Smooth muscle cell (in vitro differentiated cells): ENCODE measurements at regions not wholly inside any gene's neighbourhood (a gene's known extent, or its start where the extent isn't known, plus 50 kb on each side); places are given as distances from the start of the nearest gene placed in this dataset.

Source experiments
- DNase-seq: peaks from one replicate; lab custom pipeline; 2025; ENCODE audit not compliant: unreplicated experiment; lab: John Stamatoyannopoulos, UW
- H2AFZ ChIP-seq: fragments of 200-600 bp; sonication (generic); 2 replicates; pipeline ENCODE4 v1.6.0; 2016; ENCODE audit warnings: antibody characterized with exemption, low read depth, mild to moderate bottlenecking
- H3F3A ChIP-seq: fragments of 200-600 bp; sonication (generic); 2 replicates; pipeline ENCODE4 v1.6.0; 2017; ENCODE audit warnings: antibody characterized with exemption, low read depth
- H3K27ac ChIP-seq: fragments of 200-600 bp; sonication (generic); 2 replicates; pipeline ENCODE4 v1.5.1; 2016; ENCODE audit warnings: low read depth, mild to moderate bottlenecking
- H3K27me3 ChIP-seq: fragments of 200-600 bp; sonication (generic); 2 replicates; pipeline ENCODE4 v1.6.1; 2016; ENCODE audit warnings: low read depth, mild to moderate bottlenecking
- H3K36me3 ChIP-seq: fragments of 200-600 bp; sonication (generic); 2 replicates; pipeline ENCODE4 v1.5.1; 2016; ENCODE audit warnings: low read depth
- H3K4me1 ChIP-seq: fragments of 200-600 bp; sonication (generic); 2 replicates; pipeline ENCODE4 v1.5.1; 2016; ENCODE audit warnings: low read depth
- H3K4me2 ChIP-seq: fragments of 200-600 bp; sonication (generic); 2 replicates; pipeline ENCODE4 v1.6.0; 2016; ENCODE audit warnings: mild to moderate bottlenecking
- H3K4me3 ChIP-seq: fragments of 200-600 bp; sonication (generic); 2 replicates; pipeline ENCODE4 v1.5.1; 2016; ENCODE audit warnings: mild to moderate bottlenecking
- H3K79me2 ChIP-seq: fragments of 200-600 bp; sonication (generic); 2 replicates; pipeline ENCODE4 v1.6.0; 2016; ENCODE audit warnings: low read depth, mild to moderate bottlenecking
- H3K9ac ChIP-seq: fragments of 200-600 bp; sonication (generic); 2 replicates; pipeline ENCODE4 v1.6.0; 2016; ENCODE audit warnings: low read depth
- H3K9me3 ChIP-seq: fragments of 200-600 bp; sonication (generic); replicated peaks from 2 replicates; pipeline ENCODE4 v1.5.1; 2016; ENCODE audit warnings: low read depth
- H4K20me1 ChIP-seq: fragments of 200-600 bp; sonication (generic); 2 replicates; pipeline ENCODE4 v1.6.0; 2016; ENCODE audit warnings: low read depth
- WGBS: methylation state at CpG from one replicate; pipeline ENCODE4 v1.1.7; 2016; ENCODE audit warnings: low lambda C conversion rate; 5-methylcytosine and 5-hydroxymethylcytosine counted together
- TF ChIP-seq, protein P1 (sequence below): fragments of 200-600 bp; sonication (generic); IDR thresholded peaks from 2 replicates; pipeline ENCODE4 v1.5.1; 2017; ENCODE audit warnings: borderline replicate concordance, mild to moderate bottlenecking, antibody characterized with exemption; ENCODE audit not compliant: insufficient read depth, poor library complexity, severe bottlenecking

DNA sequence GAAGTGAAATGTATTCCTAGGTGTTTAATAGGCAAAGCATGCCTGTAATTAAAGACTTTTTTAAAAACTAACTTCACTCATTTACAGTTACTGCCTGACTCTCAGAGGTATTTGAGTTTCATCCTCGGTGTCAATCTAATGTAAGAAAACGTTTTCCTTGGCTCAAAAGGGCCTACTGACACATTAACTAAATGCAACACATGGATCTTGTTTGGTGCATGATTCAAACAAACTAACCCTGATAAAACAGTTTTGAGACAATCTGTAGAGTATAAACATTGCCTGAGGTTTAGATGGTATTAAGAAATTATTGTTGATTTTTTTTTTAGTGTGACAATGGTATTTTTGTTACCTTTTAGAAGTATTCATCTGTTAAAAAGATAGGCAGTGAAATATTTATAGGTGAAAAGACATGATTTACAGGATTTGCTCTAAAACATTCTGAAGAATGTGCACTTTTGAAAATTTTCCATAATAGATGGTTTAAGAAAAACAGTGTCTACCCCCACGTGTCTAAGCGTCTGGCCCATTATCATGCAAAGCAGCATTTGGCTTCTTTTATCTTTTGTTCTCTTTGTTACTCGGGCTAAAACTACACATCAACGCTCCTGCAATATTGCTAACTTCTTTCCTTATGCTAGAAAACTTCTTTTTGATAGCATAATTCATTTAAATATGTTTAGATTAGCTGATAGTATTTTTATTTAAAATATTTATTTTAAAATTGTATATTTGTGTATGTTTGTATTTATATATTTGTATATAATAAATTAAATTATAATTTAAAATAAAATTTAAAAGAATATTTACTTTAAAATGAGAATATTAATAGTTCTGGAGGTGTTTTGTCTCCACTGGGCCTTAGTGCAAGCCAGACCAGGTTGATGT lies 160.2 kb upstream of the NDUFV2 start:
- H3K4me1 ChIP-seq = peaks cover 24% of the 10 kb centered on the region
- no peaks in the 10 kb centered on the region for H3K9me3 ChIP-seq
- no peaks in the 10 kb centered on the region for H4K20me1 ChIP-seq
- peak overlapping the region; percentile 57 for H3K27ac ChIP-seq
- TF ChIP-seq, protein P1, sequence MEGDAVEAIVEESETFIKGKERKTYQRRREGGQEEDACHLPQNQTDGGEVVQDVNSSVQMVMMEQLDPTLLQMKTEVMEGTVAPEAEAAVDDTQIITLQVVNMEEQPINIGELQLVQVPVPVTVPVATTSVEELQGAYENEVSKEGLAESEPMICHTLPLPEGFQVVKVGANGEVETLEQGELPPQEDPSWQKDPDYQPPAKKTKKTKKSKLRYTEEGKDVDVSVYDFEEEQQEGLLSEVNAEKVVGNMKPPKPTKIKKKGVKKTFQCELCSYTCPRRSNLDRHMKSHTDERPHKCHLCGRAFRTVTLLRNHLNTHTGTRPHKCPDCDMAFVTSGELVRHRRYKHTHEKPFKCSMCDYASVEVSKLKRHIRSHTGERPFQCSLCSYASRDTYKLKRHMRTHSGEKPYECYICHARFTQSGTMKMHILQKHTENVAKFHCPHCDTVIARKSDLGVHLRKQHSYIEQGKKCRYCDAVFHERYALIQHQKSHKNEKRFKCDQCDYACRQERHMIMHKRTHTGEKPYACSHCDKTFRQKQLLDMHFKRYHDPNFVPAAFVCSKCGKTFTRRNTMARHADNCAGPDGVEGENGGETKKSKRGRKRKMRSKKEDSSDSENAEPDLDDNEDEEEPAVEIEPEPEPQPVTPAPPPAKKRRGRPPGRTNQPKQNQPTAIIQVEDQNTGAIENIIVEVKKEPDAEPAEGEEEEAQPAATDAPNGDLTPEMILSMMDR = no peak
- WGBS = 57% methylated on average over 6 of the region's 6 CpGs
- no peaks in the 10 kb centered on the region for H3K27me3 ChIP-seq
- DNase-seq = no peak
- no peaks in the 10 kb centered on the region for H3K36me3 ChIP-seq
- H3K4me3 ChIP-seq = no peak overlapping the region
- H3F3A ChIP-seq = peaks cover 13% of the 10 kb centered on the region
- H3K79me2 ChIP-seq = no peaks in the 10 kb centered on the region
- peak overlapping the region; percentile 49 for H3K4me2 ChIP-seq
- no peak overlapping the region for H3K9ac ChIP-seq
- H2AFZ ChIP-seq = peak overlapping the region; percentile 18

DNA sequence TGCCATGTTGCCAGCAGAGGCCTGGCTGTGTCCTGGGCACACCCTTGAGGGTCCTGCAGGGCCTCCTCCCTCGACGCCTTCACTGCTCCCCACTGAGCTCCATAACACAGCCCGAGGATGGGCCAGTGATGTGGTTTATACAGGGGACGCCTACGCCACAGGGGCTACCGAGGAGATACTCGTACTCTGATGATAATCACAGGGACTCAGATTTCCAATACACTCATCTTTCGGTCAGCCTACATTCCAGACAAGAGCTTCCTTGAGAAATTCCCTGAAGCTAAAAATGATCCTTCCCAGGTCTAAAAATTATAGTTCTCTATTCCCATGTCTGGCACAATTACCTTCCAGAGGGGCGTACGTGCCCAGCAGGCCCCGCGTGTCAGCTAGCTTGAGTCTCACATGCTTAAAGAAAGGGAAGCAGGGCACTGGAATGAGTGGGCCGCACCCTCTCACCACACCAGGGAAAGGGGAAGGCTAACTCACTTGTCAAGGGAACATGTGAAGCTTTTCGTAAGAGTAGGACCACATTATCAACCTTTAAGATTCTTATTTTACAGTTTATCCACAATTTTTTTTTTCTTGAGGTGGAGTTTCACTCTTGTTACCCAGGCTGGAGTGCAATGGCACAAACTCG lies 159.5 kb upstream of the NDUFV2 start:
- Histone ChIP-seq H3K4me2 (no peak overlapping the region), H3K36me3 (no peaks in the 10 kb centered on the region), H3K9ac (no peak overlapping the region), H3K27ac (peak overlapping the region; percentile 57), H4K20me1 (no peaks in the 10 kb centered on the region), H3K79me2 (no peaks in the 10 kb centered on the region), H3F3A (peaks cover 17% of the 10 kb centered on the region), H3K4me3 (no peak overlapping the region), H3K4me1 (peaks cover 24% of the 10 kb centered on the region), H3K27me3 (no peaks in the 10 kb centered on the region), H3K9me3 (no peaks in the 10 kb centered on the region), H2AFZ (no peak overlapping the region)
- 73% methylated on average over 15 of the region's 15 CpGs for WGBS
- TF ChIP-seq, protein P1 = no peak
- no peak for DNase-seq

DNA sequence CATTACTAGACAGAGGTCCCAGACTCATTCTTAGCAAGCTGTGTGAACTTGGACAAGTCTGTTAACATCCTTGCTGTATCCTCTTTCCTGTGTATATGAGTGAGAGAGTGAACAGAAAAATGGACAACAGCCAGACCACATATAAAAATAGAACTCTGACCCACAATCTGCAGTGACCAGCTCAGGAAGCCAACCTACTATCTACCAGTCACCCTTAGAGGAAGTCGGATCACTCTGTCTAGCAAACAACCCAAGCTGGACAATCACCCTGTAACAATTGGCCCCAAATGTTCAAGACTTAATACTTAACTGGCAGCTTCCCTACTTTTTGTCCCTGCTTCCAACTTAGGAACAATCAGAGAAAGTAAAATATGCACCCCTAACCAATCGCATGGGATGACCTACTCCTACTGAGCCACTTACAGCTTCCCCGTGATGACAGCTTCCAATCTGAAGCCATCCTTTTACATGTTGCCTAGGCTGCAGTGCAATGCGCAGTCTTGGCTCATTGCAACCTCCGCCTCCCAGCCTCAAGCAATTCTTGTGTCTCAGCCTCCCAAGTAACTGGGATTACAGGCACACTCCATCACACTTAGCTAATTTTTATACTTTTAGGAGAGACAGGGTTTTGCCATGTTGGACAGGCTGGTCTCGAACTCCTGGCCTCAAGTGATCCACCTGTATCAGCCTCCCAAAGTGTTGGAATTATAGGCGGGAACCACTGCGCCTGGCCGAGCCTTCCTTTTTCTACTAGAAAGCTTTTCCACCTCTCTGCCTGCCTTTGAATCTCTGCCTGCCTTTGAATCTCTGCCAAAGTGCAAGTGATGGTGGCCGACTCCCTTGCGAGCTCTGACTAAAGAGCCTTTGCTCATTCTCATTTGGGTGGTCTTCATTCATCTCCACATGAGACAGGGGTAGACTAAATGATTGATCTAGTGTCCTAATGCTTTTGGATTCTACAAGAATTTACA lies 158.3 kb upstream of the NDUFV2 start:
- Histone ChIP-seq H3K9me3 (no peaks in the 10 kb centered on the region), H4K20me1 (no peaks in the 10 kb centered on the region), H3K36me3 (no peaks in the 10 kb centered on the region), H2AFZ (no peak overlapping the region), H3K4me1 (peaks cover 34% of the 10 kb centered on the region), H3K79me2 (no peaks in the 10 kb centered on the region), H3F3A (peaks cover 20% of the 10 kb centered on the region), H3K27ac (peak overlapping the region; percentile 57), H3K4me2 (no peak overlapping the region), H3K9ac (no peak overlapping the region), H3K4me3 (no peak overlapping the region), H3K27me3 (no peaks in the 10 kb centered on the region)
- no peak for DNase-seq
- TF ChIP-seq, protein P1 = no peak
- 93% methylated on average over 11 of the region's 11 CpGs for WGBS
